Spinal cord (tissue), 10 donors: ENCODE measurements at regions not wholly inside any gene's neighbourhood (a gene's known extent, or its start where the extent isn't known, plus 50 kb on each side); places are given as distances from the start of the nearest gene placed in this dataset. TPM values are rescaled to one million over a fixed set of nuclear protein-coding genes. Genes with fewer than 3 reads are reported as not detected.

ENCODE experiments used
- DNase-seq, 6 donors: peaks; one replicate each; pipeline versions ENCODE4 v3.0.0 to v3.0.0-alpha.2; 2013 to 2015; ENCODE audit warnings: low spot score in 6 of 6, low read depth in 4 of 6
- H3K27ac ChIP-seq: one replicate; pipeline ENCODE4 v1.5.1; 2013; ENCODE audit warnings: low read depth, low read length, control low read depth
- H3K27me3 ChIP-seq: one replicate; pipeline ENCODE4 v1.6.1; 2013; ENCODE audit warnings: low read length; ENCODE audit not compliant: control insufficient read depth, insufficient read depth
- H3K36me3 ChIP-seq: one replicate; pipeline ENCODE4 v1.6.1; 2013; ENCODE audit warnings: low read length; ENCODE audit not compliant: control insufficient read depth, insufficient read depth
- H3K4me1 ChIP-seq: one replicate; pipeline ENCODE4 v1.6.1; 2013; ENCODE audit warnings: low read length; ENCODE audit not compliant: control insufficient read depth, insufficient read depth
- H3K4me3 ChIP-seq: one replicate; pipeline ENCODE4 v1.5.1; 2013; ENCODE audit warnings: low read depth, low read length, control low read depth
- H3K9me3 ChIP-seq: one replicate; pipeline ENCODE4 v1.6.1; 2013; ENCODE audit warnings: low read length; ENCODE audit not compliant: control insufficient read depth, insufficient read depth
- WGBS: methylation state at CpG from one replicate; pipeline ENCODE4 v1.1.5; 2013; ENCODE audit warnings: missing lambda C conversion rate; ENCODE audit not compliant: insufficient coverage; 5-methylcytosine and 5-hydroxymethylcytosine counted together
- small RNA-seq: library from RNA; depleted of rRNA; stranded (forward); fragments of <200 nt; gene quantifications from one replicate; pipeline ENCODE3, GENCODE V24; 2014; ENCODE audit warnings: low replicate concordance
- donor health status: healthy.

- no peak for DNase-seq
- no peak overlapping the region for H3K27ac ChIP-seq
- no peaks in the 10 kb centered on the region for H3K4me1 ChIP-seq
- H3K4me3 ChIP-seq = no peak overlapping the region
- peaks cover 4% of the 10 kb centered on the region for H3K9me3 ChIP-seq
- no peaks in the 10 kb centered on the region for H3K27me3 ChIP-seq
- no peaks in the 10 kb centered on the region for H3K36me3 ChIP-seq
Measured at GRCh38 chr20:40977218-40977617, 51.4 kb upstream of the TOP1 start.

- Histone ChIP-seq H3K9me3 (peaks cover 4% of the 10 kb centered on the region), H3K4me1 (no peaks in the 10 kb centered on the region), H3K27me3 (no peaks in the 10 kb centered on the region), H3K36me3 (no peaks in the 10 kb centered on the region), H3K4me3 (no peak overlapping the region), H3K27ac (no peak overlapping the region)
- 94% methylated on average over 2 of the region's 3 CpGs for WGBS
- no peak for DNase-seq
Measured at GRCh38 chr20:40978761-40979160, 49.9 kb upstream of the TOP1 start.

Small RNA genes lying in the stretch of these regions (small RNA-seq; reads per million reads assigned to genes)
- not detected for gene RNA5SP484
